Upper lobe of right lung (tissue), 1 donor: ENCODE measurements at regions not wholly inside any gene's neighbourhood (a gene's known extent, or its start where the extent isn't known, plus 50 kb on each side); places are given as distances from the start of the nearest gene placed in this dataset.

Experiments
- ATAC-seq: fragments of 200-7000 bp; cut with Tn5 transposase; one replicate; pipeline ENCODE4 v1.9.1; 2020; ENCODE audit warnings: mild to moderate bottlenecking, moderate library complexity
- DNase-seq: peaks from one replicate; pipeline ENCODE4 v3.0.0-alpha.2; 2020
- H3K27ac ChIP-seq: fragments of 200-600 bp; one replicate; pipeline ENCODE4 v1.8.0; 2022
- H3K27me3 ChIP-seq: fragments of 200-600 bp; one replicate; pipeline ENCODE4 v1.8.0; 2022; ENCODE audit warnings: mild to moderate bottlenecking
- H3K36me3 ChIP-seq: fragments of 200-600 bp; one replicate; pipeline ENCODE4 v1.8.0; 2022
- H3K4me1 ChIP-seq: fragments of 200-600 bp; one replicate; pipeline ENCODE4 v1.8.0; 2022
- H3K4me3 ChIP-seq: fragments of 200-600 bp; one replicate; pipeline ENCODE4 v1.8.0; 2022; ENCODE audit warnings: mild to moderate bottlenecking
- H3K9me3 ChIP-seq: fragments of 200-600 bp; one replicate; pipeline ENCODE4 v1.8.0; 2022
- CTCF ChIP-seq: fragments of 200-600 bp; IDR thresholded peaks from one replicate; pipeline ENCODE4 v1.8.0; 2022; ENCODE audit warnings: antibody characterized with exemption
- intact Hi-C: fragments of 100-400 bp; cut with DNase I; formaldehyde crosslinking; loops from one replicate; pipeline ENCODE4 v1.11.0; 2022
- donor health status: DM: no; HTN: yes; CAD: no; lungs with severe emphysema.

- Histone ChIP-seq H3K27ac (no peak overlapping the region), H3K4me1 (no peaks in the 10 kb centered on the region), H3K4me3 (no peak overlapping the region), H3K9me3 (no peaks in the 10 kb centered on the region), H3K27me3 (no peaks in the 10 kb centered on the region), H3K36me3 (no peaks in the 10 kb centered on the region)
- TF ChIP-seq CTCF: no peak
- ATAC-seq: no peak
- intact Hi-C loops: no loop called here
- no peak for DNase-seq
These were observed 357.8 kb upstream of the LARGE1 start for GRCh38 chr22:34278121-34278520.

GRCh38 chr22:34281738-34282137, 361.5 kb upstream of the LARGE1 start:
- DNase-seq (no peak), ATAC-seq (no peak)
- Histone ChIP-seq H3K36me3 (no peaks in the 10 kb centered on the region), H3K4me3 (no peak overlapping the region), H3K27me3 (no peaks in the 10 kb centered on the region), H3K27ac (no peak overlapping the region), H3K4me1 (no peaks in the 10 kb centered on the region), H3K9me3 (no peaks in the 10 kb centered on the region)
- no peak for TF ChIP-seq CTCF
- intact Hi-C loops: no loop called here

DNA sequence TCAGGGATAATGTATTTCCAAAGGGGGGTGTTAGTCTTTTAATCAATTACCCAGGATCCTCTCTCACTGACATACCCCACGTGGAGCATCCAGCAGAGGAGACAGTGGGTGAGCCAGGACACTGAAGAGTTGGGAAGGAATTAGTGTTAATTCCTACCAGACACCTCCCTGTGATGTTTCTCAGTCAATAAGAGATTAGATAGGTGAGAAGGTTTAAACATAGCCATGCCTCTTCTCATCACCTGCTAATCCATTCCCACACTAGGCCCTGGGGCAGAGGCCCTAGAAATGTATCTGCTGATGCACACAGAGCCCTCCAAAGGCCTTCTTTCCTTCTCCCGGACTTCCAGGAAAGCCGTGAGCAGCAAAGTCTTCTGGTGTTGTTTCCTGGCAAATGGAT, 363.6 kb upstream of the LARGE1 start:
- intact Hi-C loops: no loop called here
- no peak for ATAC-seq
- Histone ChIP-seq H3K4me3 (no peak overlapping the region), H3K27me3 (no peaks in the 10 kb centered on the region), H3K36me3 (no peaks in the 10 kb centered on the region), H3K27ac (no peak overlapping the region), H3K9me3 (no peaks in the 10 kb centered on the region), H3K4me1 (no peaks in the 10 kb centered on the region)
- TF ChIP-seq CTCF: no peak
- DNase-seq: no peak

- no peaks in the 10 kb centered on the region for H3K4me1 ChIP-seq
- intact Hi-C loops: no loop called here
- H3K27ac ChIP-seq: no peak overlapping the region
- ATAC-seq: no peak
- H3K27me3 ChIP-seq: no peaks in the 10 kb centered on the region
- H3K36me3 ChIP-seq: no peaks in the 10 kb centered on the region
- no peak overlapping the region for H3K4me3 ChIP-seq
- TF ChIP-seq CTCF: no peak
- no peaks in the 10 kb centered on the region for H3K9me3 ChIP-seq
- no peak for DNase-seq
These were observed 373.0 kb upstream of the LARGE1 start for GRCh38 chr22:34293324-34293723.

DNA sequence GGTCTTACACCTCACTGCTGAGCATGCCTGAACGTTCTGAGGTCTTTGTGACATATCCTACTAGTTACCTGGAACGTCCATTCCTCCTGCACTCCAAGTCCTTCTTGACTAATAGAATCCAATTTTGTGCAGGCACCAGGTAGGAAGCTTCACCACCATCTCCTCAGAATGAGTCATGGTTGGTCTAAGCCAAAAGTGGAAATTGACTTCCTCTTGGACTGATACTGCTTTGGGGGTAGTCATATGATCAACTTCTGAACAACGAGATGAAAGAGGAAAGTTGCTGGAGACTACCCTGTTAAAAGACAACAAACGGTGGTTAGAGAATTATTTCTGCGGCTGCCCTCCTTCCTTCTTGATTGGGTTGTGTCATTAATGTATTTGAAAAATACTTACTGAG, 374.2 kb upstream of the LARGE1 start:
- TF ChIP-seq CTCF: no peak
- Histone ChIP-seq H3K4me1 (no peaks in the 10 kb centered on the region), H3K27ac (no peak overlapping the region), H3K4me3 (no peak overlapping the region), H3K36me3 (no peaks in the 10 kb centered on the region), H3K27me3 (no peaks in the 10 kb centered on the region), H3K9me3 (no peaks in the 10 kb centered on the region)
- ATAC-seq (no peak), DNase-seq (no peak)
- intact Hi-C loops: no loop called here

- DNase-seq: no peak
- H3K36me3 ChIP-seq: no peaks in the 10 kb centered on the region
- no peaks in the 10 kb centered on the region for H3K27me3 ChIP-seq
- intact Hi-C loops: no loop called here
- no peak overlapping the region for H3K4me3 ChIP-seq
- H3K9me3 ChIP-seq: no peaks in the 10 kb centered on the region
- H3K27ac ChIP-seq: no peak overlapping the region
- ATAC-seq: no peak
- TF ChIP-seq CTCF: no peak
- H3K4me1 ChIP-seq: no peaks in the 10 kb centered on the region
These were observed 374.7 kb upstream of the LARGE1 start for GRCh38 chr22:34294986-34295385.
